GM12878 (cell line): ENCODE measurements at regions not wholly inside any gene's neighbourhood (a gene's known extent, or its start where the extent isn't known, plus 50 kb on each side); places are given as distances from the start of the nearest gene placed in this dataset.

ENCODE experiments used
- ATAC-seq: fragments of 200-7000 bp; cut with Tn5 transposase; 3 replicates; pipeline ENCODE4 v1.9.1; 2020; ENCODE audit warnings: mild to moderate bottlenecking, moderate library complexity
- BruUV-seq: library from RNA; stranded (reverse); fragments of 400-500 nt; replicated peaks from 2 replicates; lab custom pipeline; 2021; lab: Mats Ljungman, UMichigan
- CTCF ChIA-PET: fragments of 300-600 bp; sonication (Branson Sonifier 250); formaldehyde crosslinking; extraction: SDS; loops from one replicate; lab custom pipeline; 2021; ENCODE audit warnings: inconsistent platforms; lab: Yijun Ruan, JAX
- POLR2A ChIA-PET: fragments of 350-600 bp; formaldehyde crosslinking; extraction: SDS; loops from one replicate; lab custom pipeline; 2021; ENCODE audit warnings: inconsistent platforms; lab: Charles Lee
- RAD21 ChIA-PET: fragments of 300-600 bp; sonication (Branson Sonifier 250); formaldehyde crosslinking; loops from one replicate; lab custom pipeline; 2023; ENCODE audit warnings: antibody characterized with exemption; ENCODE audit not compliant: unreplicated experiment; lab: Charles Lee
- SMC1A ChIA-PET: fragments of 300-600 bp; sonication (Branson Sonifier 250); formaldehyde crosslinking; loops from one replicate; lab custom pipeline; 2023; ENCODE audit not compliant: unreplicated experiment, uncharacterized antibody; lab: Charles Lee
- DNase-seq: peaks from one replicate; pipeline ENCODE4 v3.0.0-alpha.2; 2011; ENCODE audit warnings: low read depth, low spot score
- FAIRE-seq: peaks from 3 replicates; lab custom pipeline; 2011; peaks lifted over from hg19 to GRCh38; lab: Jason Lieb, UNC
- H2AFZ ChIP-seq: 2 replicates; pipeline ENCODE4 v1.6.0; 2011; ENCODE audit warnings: low read depth, low read length, control low read depth; ENCODE audit not compliant: control insufficient read depth
- H3K27ac ChIP-seq: 2 replicates; pipeline ENCODE4 v1.5.1; 2011; ENCODE audit warnings: control low read depth; ENCODE audit not compliant: control insufficient read depth, insufficient read depth
- H3K27me3 ChIP-seq, 2 experiments: replicated peaks in 1 of 2; 2 replicates each; pipeline versions ENCODE4 v1.6.0 to v1.6.1; 2011; ENCODE audit warnings: low read length in 1 of 2; ENCODE audit not compliant: control insufficient read depth in 2 of 2, insufficient read depth in 2 of 2
- H3K36me3 ChIP-seq, 2 experiments: 2 replicates each; pipeline ENCODE4 v1.5.1; 2011; ENCODE audit warnings: low read length in 1 of 2; ENCODE audit not compliant: control insufficient read depth in 2 of 2, insufficient read depth in 2 of 2
- H3K4me1 ChIP-seq: 2 replicates; pipeline ENCODE4 v1.6.1; 2011; ENCODE audit warnings: mild to moderate bottlenecking, low read length, moderate library complexity, mixed read lengths; ENCODE audit not compliant: control insufficient read depth, insufficient read depth
- H3K4me2 ChIP-seq: 2 replicates; pipeline ENCODE4 v1.6.0; 2011; ENCODE audit warnings: control low read depth; ENCODE audit not compliant: control insufficient read depth, insufficient read depth
- H3K4me3 ChIP-seq: fragments of 200-600 bp; sonication (generic); 2 replicates; pipeline ENCODE4 v1.5.1; 2016
- H3K79me2 ChIP-seq: 2 replicates; pipeline ENCODE4 v1.6.0; 2011; ENCODE audit warnings: low read length; ENCODE audit not compliant: control insufficient read depth, insufficient read depth
- H3K9ac ChIP-seq: 2 replicates; pipeline ENCODE4 v1.8.0; 2011; ENCODE audit warnings: low read length, control low read depth, mixed read lengths; ENCODE audit not compliant: control insufficient read depth, insufficient read depth
- H3K9me3 ChIP-seq: replicated peaks from 3 replicates; pipeline ENCODE4 v1.5.1; 2011; ENCODE audit warnings: mild to moderate bottlenecking, low read length; ENCODE audit not compliant: control insufficient read depth, insufficient read depth
- H4K20me1 ChIP-seq: 2 replicates; pipeline ENCODE4 v1.6.0; 2011; ENCODE audit not compliant: control insufficient read depth, insufficient read depth
- BCL11A ChIP-seq: IDR thresholded peaks from 2 replicates; pipeline ENCODE4 v1.6.1; 2011; ENCODE audit warnings: low read depth, low read length
- HCFC1 ChIP-seq: fragments of 150-350 bp; IDR thresholded peaks from 2 replicates; pipeline ENCODE4 v1.6.1; 2014; ENCODE audit warnings: low read length
- IRF4 ChIP-seq: IDR thresholded peaks from 2 replicates; pipeline ENCODE4 v1.6.1; 2011; ENCODE audit warnings: low read depth, low read length
- KLF5 ChIP-seq: fragments of 450-650 bp; IDR thresholded peaks from 2 replicates; pipeline ENCODE4 v1.6.1; 2014; ENCODE audit warnings: mild to moderate bottlenecking; ENCODE audit not compliant: partially characterized antibody
- MLLT1 ChIP-seq: fragments of 450-650 bp; IDR thresholded peaks from 2 replicates; pipeline ENCODE4 v1.6.1; 2016; ENCODE audit warnings: mild to moderate bottlenecking
- NKRF ChIP-seq: fragments of 450-650 bp; conservative IDR thresholded peaks from 2 replicates; pipeline ENCODE4 v1.6.1; 2017; ENCODE audit warnings: mild to moderate bottlenecking, moderate library complexity
- SMAD1 ChIP-seq: fragments of 450-650 bp; IDR thresholded peaks from 2 replicates; pipeline ENCODE4 v1.6.1; 2018; ENCODE audit warnings: mild to moderate bottlenecking, low read depth; ENCODE audit not compliant: partially characterized antibody
- SREBF2 ChIP-seq: IDR thresholded peaks from 2 replicates; pipeline ENCODE4 v1.6.1; 2012; ENCODE audit warnings: mild to moderate bottlenecking, low read length
- YBX1 ChIP-seq: fragments of 450-650 bp; IDR thresholded peaks from 2 replicates; pipeline ENCODE4 v1.6.1; 2016; ENCODE audit warnings: antibody characterized with exemption
- ZBTB11 ChIP-seq: fragments of 450-650 bp; formaldehyde crosslinking; IDR thresholded peaks from 2 replicates; pipeline ENCODE4 v1.5.0; 2022; ENCODE audit warnings: mild to moderate bottlenecking, missing genetic modification characterization
- ZNF207 ChIP-seq: fragments of 450-650 bp; IDR thresholded peaks from 2 replicates; pipeline ENCODE4 v1.6.1; 2014; ENCODE audit warnings: antibody characterized with exemption, mild to moderate bottlenecking, borderline replicate concordance
- ZNF274 ChIP-seq: IDR thresholded peaks from one replicate; pipeline ENCODE4 v1.8.0; 2011; ENCODE audit not compliant: insufficient read length, insufficient read depth
- WGBS: methylation state at CpG from one replicate; pipeline ENCODE4 v1.1.6; 2016; ENCODE audit warnings: low lambda C conversion rate; ENCODE audit not compliant: insufficient replicate concordance, insufficient coverage; ENCODE audit errors: missing lambda C conversion rate; 5-methylcytosine and 5-hydroxymethylcytosine counted together
- in situ Hi-C: fragments of 300-500 bp; cut with MboI; formaldehyde crosslinking; loops from 9 replicates; pipeline ENCODE4 v1.14.3; 2018; ENCODE audit warnings: mixed read lengths
- intact Hi-C: fragments of 100-400 bp; cut with micrococcal nuclease; formaldehyde crosslinking; loops from one replicate; pipeline ENCODE4 v1.14.2; 2022; ENCODE audit not compliant: unreplicated experiment

- Histone ChIP-seq H3K4me2 (no peak overlapping the region), H3K9me3 (no peaks in the 10 kb centered on the region), H4K20me1 (no peaks in the 10 kb centered on the region), H3K79me2 (no peaks in the 10 kb centered on the region), H3K27me3 (peaks cover 0 to 2% of the 10 kb centered on the region in 2 experiments; a peak in 1 of 4 replicates), H3K4me3 (no peak overlapping the region), H3K36me3 (no peaks in the 10 kb centered on the region), H3K27ac (no peak overlapping the region), H3K4me1 (no peaks in the 10 kb centered on the region), H3K9ac (no peak overlapping the region), H2AFZ (no peak overlapping the region)
- TF ChIP-seq KLF5 (no peak), HCFC1 (no peak), SREBF2 (no peak), IRF4 (no peak), ZNF274 (no peak), ZBTB11 (CRISPR knock-in tag) (no peak), YBX1 (no peak), ZNF207 (no peak), BCL11A (no peak), NKRF (no peak), SMAD1 (no peak), MLLT1 (no peak)
- SMC1A ChIA-PET, result interaction anchor here (1.6 kb wide), 1 partner anchor 57 kb away, joined by 5 read pairs; no protein-coding TSS in a partner anchor
- POLR2A ChIA-PET, result no interaction called here
- in situ Hi-C loops (no loop called here), intact Hi-C loops (no loop called here)
- DNase-seq (no peak), FAIRE-seq (no peak), ATAC-seq (no peak)
- CTCF ChIA-PET, result interaction anchor here (1.0 to 1.6 kb wide), 2 partner anchors 55 to 258 kb away, joined by 3 to 4 read pairs; no protein-coding TSS in a partner anchor
- RAD21 ChIA-PET, result no interaction called here
- whole genome bisulfite sequencing, result 29% methylated on average over 1 of the region's 1 CpG
- BruUV-seq, result no TSS peak
Measured at GRCh38 chr18:2451556-2451955, 119.7 kb downstream of the METTL4 start.
